HG03432 (cell line): ENCODE measurements at regions not wholly inside any gene's neighbourhood (a gene's known extent, or its start where the extent isn't known, plus 50 kb on each side); places are given as distances from the start of the nearest gene placed in this dataset.
"Not testable (repeated sequence)": the region's sequence is repeated elsewhere in the genome, so short reads cannot be mapped to it uniquely, and the experiment has no call there.

ENCODE experiments used
- ATAC-seq: cut with Tn5 transposase; IDR thresholded peaks from one replicate; pipeline ENCODE4 v1.9.1; 2021; ENCODE audit warnings: mild to moderate bottlenecking, moderate library complexity; ENCODE audit not compliant: unreplicated experiment

DNA sequence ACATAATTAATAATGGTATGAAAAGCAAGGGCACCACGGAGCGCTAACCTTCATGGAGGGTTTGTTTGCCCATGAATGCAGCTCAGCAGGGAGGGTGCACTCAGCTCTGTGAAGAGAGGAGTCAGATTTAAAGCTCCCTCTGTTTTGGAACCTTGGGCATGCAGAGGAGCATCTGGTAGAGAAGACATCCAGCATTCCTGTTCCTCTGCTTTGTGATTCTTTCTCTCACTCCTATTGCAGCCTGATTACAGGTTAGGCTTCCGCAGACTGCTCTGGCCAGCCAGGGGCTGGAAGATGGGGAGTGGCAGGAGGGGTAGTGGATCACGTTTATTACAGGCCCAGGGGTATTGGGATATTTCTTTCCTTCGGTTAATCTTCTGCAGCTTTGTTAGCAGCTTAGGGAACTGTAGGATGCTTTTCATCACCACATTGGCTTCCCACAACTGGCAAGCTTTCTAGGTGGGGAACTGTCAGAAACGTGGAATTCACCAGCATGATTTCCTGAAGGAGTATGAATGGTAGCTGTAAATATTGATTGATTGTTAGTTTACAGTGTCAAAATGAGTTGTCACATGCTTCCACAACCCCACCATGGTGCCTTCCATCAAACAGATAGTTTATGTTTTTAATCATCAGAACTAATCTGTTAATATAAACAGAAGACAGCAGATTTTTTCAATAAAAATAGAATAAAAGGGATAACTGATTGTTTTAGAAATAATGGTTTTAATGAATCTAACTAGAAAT is 201.1 kb downstream of the VAPA start:
- no peak for ATAC-seq

DNA sequence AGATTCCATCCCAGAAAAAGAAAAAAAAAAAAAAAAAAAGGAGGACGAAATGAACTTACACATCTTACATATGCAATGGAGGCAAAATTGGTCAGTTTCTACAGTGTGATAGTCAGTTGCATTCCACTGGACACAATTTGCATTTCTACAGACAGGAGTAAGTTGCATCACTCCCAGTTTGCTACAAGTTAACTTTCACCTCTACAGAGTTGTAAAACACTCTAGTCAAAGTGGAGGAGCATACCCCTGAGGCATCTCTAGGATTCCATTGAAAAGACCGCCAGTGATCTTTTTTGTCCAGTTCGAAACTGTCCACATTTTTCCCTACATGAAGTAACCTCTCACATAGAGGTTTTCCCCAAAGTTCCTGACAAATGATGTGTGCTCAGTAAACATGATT is 202.8 kb downstream of the VAPA start:
- ATAC-seq, result no peak

DNA sequence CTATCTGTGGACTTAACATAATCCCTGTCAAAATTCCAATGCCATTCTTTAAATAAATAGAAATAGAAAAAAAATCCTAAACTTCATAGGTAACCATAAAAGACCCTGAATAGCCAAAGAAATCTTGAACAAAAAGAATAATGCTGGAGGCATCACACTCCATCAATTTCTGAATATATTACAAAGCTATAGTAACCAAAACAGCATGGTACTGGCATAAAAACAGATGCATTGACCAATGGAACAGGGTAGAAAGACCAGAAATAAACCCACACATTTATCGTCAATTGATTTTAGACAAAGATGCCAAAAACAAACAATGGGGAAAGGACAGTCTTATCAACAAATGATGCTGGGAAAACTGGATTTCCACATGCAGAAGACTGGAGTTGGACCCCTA is 205.7 kb downstream of the VAPA start:
- no peak for ATAC-seq

DNA sequence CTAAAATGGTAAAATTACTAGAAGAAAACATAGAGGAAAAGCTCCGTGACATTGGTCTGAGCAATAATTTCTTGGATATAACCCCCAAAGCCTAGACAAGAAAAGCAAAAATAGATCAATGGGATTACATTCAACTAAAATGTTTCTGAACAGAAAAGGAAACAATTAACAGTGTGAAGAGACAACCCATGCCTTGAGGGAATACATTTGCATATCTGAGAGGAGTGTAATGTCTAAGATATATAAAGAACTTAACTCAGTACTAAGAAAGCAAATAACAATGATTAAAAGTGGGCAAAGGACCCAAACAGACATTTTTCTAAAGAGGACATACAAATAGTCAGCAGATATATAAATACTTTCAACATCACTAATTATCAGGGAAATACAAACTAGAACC is 206.2 kb downstream of the VAPA start:
- no peak for ATAC-seq

DNA sequence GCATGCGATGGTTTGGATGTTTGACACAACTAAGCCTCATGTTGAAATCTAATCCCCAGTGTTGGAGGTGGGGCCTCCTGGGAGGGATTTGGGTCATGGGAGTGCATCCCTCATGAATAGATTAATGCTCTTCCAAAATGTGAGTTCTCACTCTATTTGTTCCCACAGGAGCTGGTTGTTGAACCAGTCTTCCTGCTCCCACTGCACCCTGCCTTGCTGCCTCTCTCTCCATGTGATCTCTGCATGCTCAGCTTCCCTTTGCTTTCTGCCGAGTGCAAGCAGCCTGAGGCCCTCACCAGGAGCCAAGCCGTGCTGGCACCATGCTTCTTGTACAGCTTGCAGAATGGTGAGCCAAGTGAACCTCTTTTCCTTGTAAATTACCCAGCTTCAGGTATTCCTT is 206.8 kb downstream of the VAPA start:
- no peak for ATAC-seq

DNA sequence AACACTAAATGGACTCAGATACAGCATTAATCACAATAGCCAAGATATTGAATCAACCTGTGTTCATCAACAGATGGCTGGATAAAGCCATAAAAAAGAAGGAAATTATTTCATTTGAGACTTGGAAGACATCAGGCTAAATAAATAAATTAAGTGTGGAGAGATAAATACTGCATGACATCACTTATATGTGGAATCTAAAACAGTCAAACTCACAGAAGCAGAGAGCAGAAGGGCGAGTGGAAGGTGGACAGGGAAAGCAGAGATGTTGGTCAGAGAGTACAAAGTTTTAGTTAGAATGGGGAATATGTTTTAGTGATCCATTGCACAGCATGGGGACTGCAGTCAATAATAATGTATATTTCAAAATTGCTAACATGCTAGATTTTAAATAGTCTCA is 207.2 kb downstream of the VAPA start:
- no peak for ATAC-seq

DNA sequence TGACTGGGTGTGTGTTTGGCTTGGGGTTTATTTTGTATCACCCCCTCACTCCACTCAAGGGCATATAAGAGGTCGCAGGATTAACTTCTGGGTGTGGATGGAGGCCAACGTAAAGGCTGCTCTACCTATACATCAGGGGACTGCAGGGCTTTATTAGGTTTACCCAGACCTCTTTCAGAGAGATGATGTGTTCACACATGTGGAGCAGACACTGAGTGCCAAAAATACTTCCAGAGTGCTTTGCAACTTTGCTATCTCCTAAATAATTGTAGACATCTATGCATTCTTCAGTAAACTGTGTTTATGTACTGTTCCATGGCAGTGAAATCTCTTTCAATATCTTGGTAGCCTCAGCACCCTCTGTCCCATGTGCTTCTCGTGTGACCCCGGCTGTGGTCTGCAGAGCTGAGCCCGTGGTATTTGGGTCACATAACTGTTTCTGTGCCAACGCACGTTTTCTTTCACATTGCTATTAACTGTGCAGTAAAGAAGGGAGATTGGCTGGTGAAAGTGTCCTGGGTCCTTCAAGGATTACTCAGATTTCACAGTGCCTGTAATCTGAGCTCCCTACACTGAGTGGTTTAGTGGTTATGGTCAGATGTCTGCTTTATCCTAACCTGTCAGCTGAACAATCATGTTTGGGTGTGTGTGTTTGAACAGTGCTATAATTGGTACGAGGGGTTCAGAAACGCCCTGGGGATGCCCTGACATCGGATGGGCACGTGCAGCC is 208.1 kb downstream of the VAPA start:
- no peak for ATAC-seq

DNA sequence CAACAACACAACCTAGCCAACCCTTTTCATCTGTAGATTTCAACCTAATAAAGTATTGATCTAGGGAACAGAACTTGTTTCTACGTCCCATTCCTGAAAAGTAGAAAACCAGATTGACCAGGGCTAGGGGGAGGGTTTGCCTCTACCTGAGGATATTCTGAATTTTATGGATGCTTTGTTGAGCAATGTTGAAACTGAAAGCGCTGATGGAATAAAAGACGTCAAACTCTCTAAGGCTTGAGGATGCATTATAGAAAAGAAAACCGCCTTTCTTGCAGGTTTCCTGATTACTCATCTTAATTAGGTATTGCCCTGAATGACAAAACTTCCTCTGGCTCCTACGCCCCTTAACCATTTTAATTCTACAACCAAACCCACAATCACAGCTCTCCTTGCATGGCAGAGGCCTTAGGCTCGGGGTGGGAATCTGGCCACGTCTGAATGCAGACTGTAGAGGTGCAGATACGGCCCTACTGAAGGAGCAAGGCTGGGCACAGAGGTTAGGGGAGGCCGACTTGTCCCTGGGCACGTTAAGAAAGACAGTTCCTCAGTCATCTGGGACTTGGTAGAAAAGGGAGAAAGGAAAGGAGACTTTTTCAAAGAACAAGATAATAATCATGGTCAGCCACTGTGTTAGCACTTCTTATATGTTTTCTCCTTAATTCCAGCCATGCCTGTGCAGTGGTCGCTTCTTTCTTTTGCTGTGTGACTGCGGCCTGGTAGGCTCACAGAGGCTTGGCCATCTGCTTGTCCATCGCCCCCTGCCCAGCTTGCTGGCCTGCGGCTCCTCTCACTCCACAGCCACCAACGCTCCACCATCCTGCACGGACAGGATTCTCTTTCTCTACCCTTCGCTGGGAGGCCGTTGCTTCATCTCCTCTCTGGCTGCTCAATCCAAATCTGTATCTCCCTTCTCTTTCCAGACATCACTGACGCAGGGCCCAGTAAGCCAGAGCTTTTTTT is 209.5 kb downstream of the VAPA start:
- ATAC-seq, result no peak

DNA sequence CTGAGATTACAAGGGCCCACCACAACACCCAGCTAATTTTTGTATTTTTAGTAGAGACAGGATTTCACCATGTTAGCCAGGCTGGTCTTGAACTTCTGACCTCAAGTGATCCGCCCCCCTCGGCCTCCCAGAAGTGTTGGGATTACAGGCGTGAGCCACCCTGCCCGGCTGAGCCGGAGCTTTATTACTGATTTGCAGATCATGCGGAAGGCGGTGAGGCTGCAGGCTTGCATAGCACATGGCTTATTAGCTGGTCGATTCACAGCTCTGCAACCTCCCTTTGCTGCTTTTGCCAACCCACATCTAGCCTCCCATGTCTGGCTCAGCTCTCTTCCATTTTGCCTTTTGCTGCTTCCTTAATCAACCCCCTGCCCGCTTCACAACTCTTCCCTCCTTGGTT is 210.3 kb downstream of the VAPA start:
- ATAC-seq, result no peak

DNA sequence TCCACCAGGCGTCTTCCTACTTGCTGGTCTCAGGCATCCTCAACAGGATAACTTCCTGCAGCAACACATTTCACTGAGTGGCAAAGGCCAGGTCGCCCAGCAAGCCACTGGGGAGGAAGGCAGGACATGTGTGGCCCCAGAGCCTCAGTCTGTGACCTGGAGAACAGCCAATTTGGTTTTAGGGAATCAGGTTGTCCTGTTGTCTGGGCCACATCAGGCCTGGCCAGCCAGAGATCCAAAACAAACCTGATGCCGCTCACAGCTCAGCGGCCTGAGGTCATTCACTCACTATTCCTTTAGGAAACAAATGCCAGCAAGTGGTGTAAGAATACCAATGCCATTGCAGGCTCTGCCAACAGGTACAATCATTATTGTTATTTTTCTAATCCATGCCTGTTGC is 210.7 kb downstream of the VAPA start:
- ATAC-seq, result no peak

DNA sequence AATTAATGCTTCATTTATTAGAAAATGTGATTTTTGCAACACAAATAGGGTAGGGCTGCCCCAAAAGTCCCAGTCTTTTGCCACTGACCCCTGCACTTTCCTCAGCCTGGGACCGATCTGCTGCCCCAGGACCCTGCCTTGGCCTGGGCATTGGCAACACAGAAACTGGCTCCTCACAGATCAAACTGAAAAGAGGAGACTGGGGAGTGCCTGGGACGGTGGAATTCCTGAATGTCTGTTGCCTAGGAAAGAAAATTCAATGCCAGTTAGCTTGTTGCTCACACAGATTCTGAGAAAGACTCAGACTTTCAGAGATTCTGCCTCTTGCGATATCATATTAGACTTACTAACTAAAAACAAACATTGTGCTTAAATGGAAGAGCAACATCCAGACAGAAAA is 211.2 kb downstream of the VAPA start:
- no peak for ATAC-seq

DNA sequence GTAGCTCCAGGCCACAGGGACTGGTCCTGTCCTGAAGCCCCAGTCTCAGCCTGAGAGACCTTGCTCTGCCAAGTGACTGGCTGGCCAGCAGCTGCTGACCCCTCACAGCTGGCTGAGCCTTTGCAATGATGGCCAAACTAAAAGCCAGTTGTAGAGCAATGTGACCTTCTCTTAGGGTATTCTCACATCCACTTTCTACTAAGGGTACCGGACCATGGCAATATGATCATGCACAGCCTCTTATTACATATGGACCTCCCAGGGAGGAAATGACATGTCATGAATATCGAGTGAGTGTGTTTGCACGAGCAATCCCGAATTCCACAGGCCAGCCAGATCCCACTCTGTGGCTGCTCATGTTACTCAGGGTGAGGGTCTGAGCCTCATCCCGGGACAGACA is 213.9 kb downstream of the VAPA start:
- no peak for ATAC-seq

DNA sequence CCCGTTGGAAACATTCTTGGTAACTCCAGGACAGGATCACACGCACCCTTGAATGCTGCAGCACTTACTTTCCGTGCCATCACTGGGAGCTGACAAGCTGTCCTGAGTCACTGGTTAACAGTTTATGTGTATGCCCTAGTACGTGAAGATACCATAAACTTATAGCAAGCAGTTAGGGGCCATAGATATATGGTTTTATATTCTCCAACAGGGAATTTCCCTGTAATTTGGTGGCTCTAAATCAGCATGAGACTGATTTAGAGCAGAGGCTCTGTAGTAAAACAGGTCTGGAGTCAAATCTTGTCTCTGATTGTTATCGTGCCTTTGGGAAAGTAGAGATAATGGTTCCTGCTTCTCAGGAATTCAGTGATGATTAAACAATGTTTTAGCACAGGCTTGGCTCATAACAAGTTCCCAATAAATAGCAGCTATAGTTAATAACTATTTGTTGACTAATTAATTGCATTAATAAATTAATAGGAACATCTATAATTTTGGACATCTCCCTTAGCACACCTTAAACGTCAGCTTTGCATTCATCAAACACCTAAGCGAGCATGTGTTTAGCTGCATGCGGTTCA is 215.2 kb downstream of the VAPA start:
- ATAC-seq, result no peak

DNA sequence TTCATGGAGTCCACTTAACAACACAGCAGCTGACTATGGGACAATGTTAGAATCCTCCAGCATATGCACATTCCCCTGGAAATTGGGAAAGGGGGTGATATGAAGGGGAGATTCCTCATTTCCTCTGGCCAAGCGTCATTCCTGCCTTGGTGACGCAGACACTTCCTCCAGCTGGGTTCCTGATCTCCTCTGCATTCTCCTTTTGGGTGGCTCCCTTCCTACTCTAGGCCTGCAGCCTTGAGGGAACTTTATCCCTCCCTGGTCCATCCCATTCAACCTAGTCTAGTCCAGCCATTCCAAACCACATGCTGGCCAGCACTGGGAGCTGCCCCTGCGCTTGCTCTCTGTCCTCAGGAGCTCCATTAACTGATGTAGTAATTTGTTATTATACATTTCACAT is 216.8 kb downstream of the VAPA start:
- no peak for ATAC-seq

DNA sequence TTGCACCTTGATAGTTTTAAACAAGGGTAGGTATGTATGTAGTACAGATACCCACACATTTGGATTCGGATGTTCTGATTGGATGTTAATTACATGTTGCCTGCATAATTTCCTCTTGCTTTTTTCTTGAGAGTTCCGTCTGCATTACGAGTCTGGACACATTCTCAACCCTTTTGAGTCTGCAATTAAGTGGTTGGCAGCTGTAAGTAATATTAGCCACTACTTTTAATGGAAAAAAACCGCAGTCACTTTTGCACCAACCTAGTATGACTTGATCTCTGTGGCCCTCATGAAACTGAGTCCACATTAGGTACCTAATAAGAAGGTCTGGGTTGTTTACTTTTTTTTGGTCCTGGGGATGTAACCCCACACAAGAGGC is 217.3 kb downstream of the VAPA start:
- no peak for ATAC-seq

DNA sequence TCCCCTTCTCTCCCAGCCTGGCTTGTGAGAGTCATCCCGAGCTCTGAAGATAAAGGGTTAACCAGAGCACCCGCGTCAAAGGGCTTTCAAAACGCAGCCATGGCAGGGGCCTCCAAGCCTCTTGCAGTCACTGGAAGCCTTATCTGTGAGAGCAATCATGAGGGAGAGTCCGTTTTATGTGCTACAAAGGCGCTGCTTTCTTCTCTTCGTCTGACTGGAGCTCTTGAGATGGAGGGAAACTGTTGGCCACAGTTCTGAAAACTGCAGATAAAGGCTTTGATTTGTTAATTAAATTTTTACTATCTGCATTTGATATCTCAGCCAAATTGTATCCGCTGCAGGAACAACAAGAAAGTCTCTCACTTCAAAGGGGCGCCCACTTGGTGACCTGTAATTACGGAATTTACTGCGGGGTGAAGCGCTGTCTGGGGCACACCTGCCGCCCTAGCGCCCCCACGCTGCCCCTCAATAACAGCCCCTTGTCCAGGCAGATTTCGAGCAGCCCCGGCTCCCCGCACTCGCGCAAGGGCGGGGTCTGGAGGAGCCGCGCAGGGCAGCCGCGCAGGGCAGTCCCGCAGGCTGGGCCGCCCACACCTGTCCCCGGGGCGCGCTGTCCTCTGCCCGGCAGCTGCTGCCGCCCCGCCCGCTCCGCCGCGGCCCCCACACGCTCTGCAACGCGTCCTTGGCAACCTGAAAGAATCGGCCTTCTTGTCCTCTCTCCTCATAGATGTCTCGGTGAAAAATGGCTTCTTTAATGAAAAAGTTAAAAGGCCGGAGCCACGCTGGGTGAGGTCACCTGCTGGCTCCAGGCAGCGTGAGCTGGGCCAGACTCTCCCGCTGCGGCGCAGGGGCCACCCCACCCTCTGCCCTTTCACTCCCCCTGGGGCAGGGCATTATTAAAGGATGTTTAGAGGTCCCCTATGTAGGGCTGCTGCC is 217.9 kb downstream of the VAPA start:
- ATAC-seq, result no peak

DNA sequence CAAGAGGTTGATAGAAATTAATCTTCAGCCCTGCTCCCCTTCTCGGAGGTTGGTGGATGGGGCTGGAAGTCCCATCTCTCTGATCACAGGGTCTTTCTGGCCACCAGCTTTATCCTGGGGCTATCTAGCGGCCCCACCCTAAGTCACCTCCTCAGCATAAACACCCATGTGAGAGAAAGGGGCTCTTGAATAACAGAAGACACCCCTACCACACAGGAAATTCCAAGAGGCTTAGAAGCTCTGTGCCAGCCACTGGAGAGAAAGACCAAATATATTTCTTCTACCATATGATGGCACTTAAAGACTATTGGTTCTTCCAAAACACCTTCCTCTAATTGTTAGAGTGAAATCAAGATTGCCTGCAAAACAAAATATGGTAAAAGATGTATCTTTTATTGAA is 219.7 kb downstream of the VAPA start:
- no peak for ATAC-seq

DNA sequence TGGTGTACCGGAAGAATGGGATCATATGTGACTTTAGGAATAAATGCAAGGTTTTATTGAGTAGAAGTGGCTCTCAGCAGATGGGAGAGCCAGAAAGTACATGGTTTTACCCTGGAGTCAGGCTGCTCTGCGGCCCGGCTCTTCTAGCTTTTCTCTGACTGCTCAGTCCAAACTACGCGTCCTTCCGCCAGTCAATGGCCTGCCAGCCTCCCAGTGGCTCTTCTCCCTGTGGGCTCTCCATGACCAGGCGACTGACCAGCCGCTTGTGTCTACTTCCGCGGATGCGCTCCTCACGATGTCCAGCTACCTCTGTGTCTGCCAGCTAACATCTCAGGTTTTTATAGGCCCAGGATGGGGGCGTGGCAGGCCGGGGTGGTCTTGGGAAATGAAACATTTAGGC is 220.4 kb downstream of the VAPA start:
- no peak for ATAC-seq

DNA sequence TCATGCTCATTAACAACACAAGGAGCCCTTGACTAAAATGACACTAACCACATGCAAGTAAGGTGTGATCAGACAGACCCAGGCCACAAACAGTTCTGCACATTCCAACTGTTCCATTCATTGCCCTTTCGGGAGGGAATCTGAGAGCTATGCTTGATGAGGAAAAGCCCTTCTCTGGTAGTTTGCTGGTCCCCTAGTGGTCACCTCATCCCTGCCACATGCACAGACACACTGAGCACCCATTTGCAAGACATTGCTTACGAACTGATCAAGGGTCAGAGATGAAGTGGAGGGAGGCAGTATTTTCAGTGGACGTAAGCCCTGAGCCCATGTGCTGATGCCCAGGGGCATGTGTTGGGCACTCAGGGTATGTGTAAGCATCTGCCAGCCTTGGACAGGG is 220.9 kb downstream of the VAPA start:
- not testable (repeated sequence) for ATAC-seq

DNA sequence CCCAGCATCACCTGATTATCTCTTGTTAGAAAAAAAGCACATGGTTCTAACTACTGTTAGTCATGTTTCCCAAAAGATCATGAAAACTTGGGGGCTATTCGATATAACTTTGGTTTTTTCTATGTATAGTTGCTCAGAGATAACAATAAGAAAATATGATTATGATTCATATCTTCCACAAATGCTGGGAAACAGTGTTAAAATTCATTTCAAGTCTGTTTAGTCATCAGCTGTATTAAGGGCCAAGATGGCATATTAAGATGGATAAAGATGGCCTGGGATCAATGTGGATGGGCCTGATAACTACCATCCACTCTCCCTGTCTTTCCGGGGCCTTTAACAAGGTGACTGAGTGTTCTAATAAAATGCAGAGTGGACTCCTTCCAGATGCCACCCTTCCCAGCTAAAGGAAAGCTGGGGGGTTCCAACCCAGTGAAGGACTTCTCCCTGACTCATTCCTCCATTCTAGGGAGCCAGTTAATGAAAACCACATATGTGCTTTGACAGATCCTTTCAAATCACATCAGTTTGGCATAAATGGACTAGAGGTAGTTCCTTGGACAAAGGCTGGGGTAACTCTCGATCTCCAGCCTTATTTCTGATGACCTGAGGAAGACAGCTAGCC is 221.6 kb downstream of the VAPA start:
- no peak for ATAC-seq
